NOMO-1 (cell line): ENCODE measurements at regions not wholly inside any gene's neighbourhood (a gene's known extent, or its start where the extent isn't known, plus 50 kb on each side); places are given as distances from the start of the nearest gene placed in this dataset.

Experiments used
- DNase-seq, 2 experiments: peaks; one replicate each; lab custom pipeline; 2025; ENCODE audit not compliant: unreplicated experiment in 2 of 2; lab: John Stamatoyannopoulos, UW

DNA sequence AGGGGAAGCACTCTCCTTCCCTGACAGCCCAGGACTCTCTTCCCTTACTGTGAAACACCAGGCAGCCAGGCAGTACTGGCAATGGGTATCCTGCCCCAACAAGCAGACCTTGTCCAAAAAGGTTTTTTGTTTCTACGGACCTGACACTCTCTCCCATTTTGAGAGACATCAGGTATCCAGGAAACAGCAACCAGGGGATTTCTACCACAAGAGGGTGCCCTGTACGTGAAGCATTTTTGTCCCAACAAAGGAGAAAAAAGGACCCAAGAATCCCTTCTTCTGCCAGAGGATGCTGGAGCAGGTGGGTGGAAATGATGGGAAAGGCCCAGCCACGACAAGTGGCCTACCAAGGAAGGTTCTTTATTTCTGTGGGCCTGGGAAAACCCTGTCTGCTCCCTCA lies 65.7 kb upstream of the FGF13 start:
- no peak for DNase-seq

GRCh38 chrX:138775517-138775916 lies 64.0 kb upstream of the FGF13 start:
- DNase-seq: peak in 1 of 2 experiments; percentile 47

DNA sequence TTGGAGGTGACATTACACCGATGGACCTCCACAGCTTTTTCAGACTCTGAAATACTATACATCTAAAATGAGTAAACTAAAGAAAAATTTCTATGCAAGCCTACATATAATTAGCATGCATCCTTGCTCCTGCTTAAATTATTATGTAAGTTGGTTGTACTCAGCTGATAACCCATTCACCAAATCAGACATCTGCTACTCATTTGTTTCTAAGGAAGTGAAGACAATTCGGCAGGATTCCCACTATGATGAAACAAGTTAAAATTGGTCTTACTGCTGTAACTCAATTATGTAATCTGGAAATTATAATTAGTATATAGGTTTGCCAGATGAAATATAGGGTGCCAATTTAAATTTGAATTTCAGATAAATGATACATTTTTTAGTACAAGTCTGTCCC lies 59.5 kb upstream of the FGF13 start:
- DNase-seq: peak in 1 of 2 experiments; percentile 47

- DNase-seq: no peak
Measured at GRCh38 chrX:138769918-138770317, 58.4 kb upstream of the FGF13 start.

DNA sequence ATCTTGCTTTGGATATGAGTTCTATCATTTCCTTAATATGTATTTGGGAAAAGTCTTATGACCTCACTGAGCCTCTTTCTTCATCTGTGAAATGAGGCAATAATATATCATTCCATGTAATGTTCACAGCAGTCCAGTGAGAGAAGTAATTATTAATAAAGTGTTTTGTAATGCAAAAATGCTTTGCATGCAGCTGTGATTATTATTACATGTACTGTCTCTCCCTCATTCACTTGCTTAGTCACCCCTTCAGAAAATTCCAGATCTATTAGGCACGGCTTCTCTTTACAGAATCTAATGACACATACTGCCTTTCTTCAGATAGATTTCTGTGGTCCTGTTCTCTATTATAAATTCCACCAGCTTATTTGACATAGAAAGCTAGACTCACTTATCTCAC lies 53.5 kb upstream of the FGF13 start:
- DNase-seq: no peak

GRCh38 chrX:138763761-138764160 lies 52.2 kb upstream of the FGF13 start:
- DNase-seq: no peak

GRCh38 chrX:138761380-138761779 lies 49.9 kb upstream of the FGF13 start:
- no peak for DNase-seq
